ENCODE measurements at regions not wholly inside any gene's neighbourhood (a gene's known extent, or its start where the extent isn't known, plus 50 kb on each side); places are given as distances from the start of the nearest gene placed in this dataset.

GRCh38 chr1:30273456-30273855, 449.9 kb downstream of the MATN1 start:
- Histone ChIP-seq H3K4me3 (ENCODE audit: low read depth, low read length) (no peak overlapping the region), H3K27me3 (ENCODE audit: control insufficient read depth, insufficient read depth, low read length) (no peaks in the 10 kb centered on the region), H3K36me3 (ENCODE audit: control insufficient read depth, insufficient read depth, low read length) (no peaks in the 10 kb centered on the region)
- DNase-seq (ENCODE audit: low read depth) = no peak
- ChIA-PET CTCF (interaction anchor here (0.5 kb wide), 1 partner anchor 430 kb away, joined by 3 read pairs; no protein-coding TSS in a partner anchor), POLR2A (no interaction called here)
- TF ChIP-seq CTCF (IDR thresholded peaks at IDR 0.05; ENCODE audit: insufficient read depth, low read depth, low read length) = no peak

- Histone ChIP-seq H3K36me3 (ENCODE audit: control insufficient read depth, insufficient read depth, low read length) (no peaks in the 10 kb centered on the region), H3K4me3 (ENCODE audit: low read depth, low read length) (no peak overlapping the region), H3K27me3 (ENCODE audit: control insufficient read depth, insufficient read depth, low read length) (no peaks in the 10 kb centered on the region)
- POLR2A ChIA-PET = no interaction called here
- TF ChIP-seq CTCF (IDR thresholded peaks at IDR 0.05; ENCODE audit: insufficient read depth, low read depth, low read length) = no peak
- no peak for DNase-seq (ENCODE audit: low read depth)
- CTCF ChIA-PET = no interaction called here
Measured at GRCh38 chr1:30273021-30273325, 450.4 kb downstream of the MATN1 start.

GRCh38 chr1:30272277-30273020, 450.9 kb downstream of the MATN1 start:
- POLR2A ChIA-PET = no interaction called here
- no peak for TF ChIP-seq CTCF (IDR thresholded peaks at IDR 0.05; ENCODE audit: insufficient read depth, low read depth, low read length)
- no peak overlapping the region for H3K4me3 ChIP-seq (ENCODE audit: low read depth, low read length)
- H3K36me3 ChIP-seq (ENCODE audit: control insufficient read depth, insufficient read depth, low read length) = no peaks in the 10 kb centered on the region
- H3K27me3 ChIP-seq (ENCODE audit: control insufficient read depth, insufficient read depth, low read length) = no peaks in the 10 kb centered on the region
- CTCF ChIA-PET = no interaction called here
- DNase-seq (ENCODE audit: low read depth) = no peak

- Histone ChIP-seq H3K27me3 (ENCODE audit: control insufficient read depth, insufficient read depth, low read length) (no peaks in the 10 kb centered on the region), H3K4me3 (ENCODE audit: low read depth, low read length) (no peak overlapping the region), H3K36me3 (ENCODE audit: control insufficient read depth, insufficient read depth, low read length) (no peaks in the 10 kb centered on the region)
- CTCF ChIA-PET = no interaction called here
- no peak for DNase-seq (ENCODE audit: low read depth)
- TF ChIP-seq CTCF (IDR thresholded peaks at IDR 0.05; ENCODE audit: insufficient read depth, low read depth, low read length) = no peak
- POLR2A ChIA-PET = no interaction called here
Measured at GRCh38 chr1:30271401-30272276, 451.7 kb downstream of the MATN1 start.

GRCh38 chr1:30270461-30270860, 452.9 kb downstream of the MATN1 start:
- DNase-seq (ENCODE audit: low read depth) = no peak
- ChIA-PET CTCF (interaction anchor here (1.0 kb wide), 1 partner anchor 13 kb away, joined by 3 read pairs; no protein-coding TSS in a partner anchor), POLR2A (no interaction called here)
- Histone ChIP-seq H3K4me3 (ENCODE audit: low read depth, low read length) (no peak overlapping the region), H3K36me3 (ENCODE audit: control insufficient read depth, insufficient read depth, low read length) (no peaks in the 10 kb centered on the region), H3K27me3 (ENCODE audit: control insufficient read depth, insufficient read depth, low read length) (no peaks in the 10 kb centered on the region)
- no peak for TF ChIP-seq CTCF (IDR thresholded peaks at IDR 0.05; ENCODE audit: insufficient read depth, low read depth, low read length)

Measured in BJ (cell line).